ENCODE measurements at regions not wholly inside any gene's neighbourhood (a gene's known extent, or its start where the extent isn't known, plus 50 kb on each side); places are given as distances from the start of the nearest gene placed in this dataset.

GRCh38 chr14:41154143-41154807 is 452.4 kb upstream of the LRFN5 start:
- TF ChIP-seq ZNF331 (CRISPR knock-in tag; IDR thresholded peaks at IDR 0.05; ENCODE audit: low read depth), result no peak
- TF ChIP-seq POLR2AphosphoS5 (IDR thresholded peaks at IDR 0.05; ENCODE audit: low read depth), result no peak
- no peak for TF ChIP-seq EZH2phosphoT487 (IDR thresholded peaks at IDR 0.05; ENCODE audit: unreplicated experiment)
- no peak for TF ChIP-seq CTCF (conservative IDR thresholded peaks at IDR 0.05; ENCODE audit: low read depth in 2 of 2)
- TF ChIP-seq EZH2 (IDR thresholded peaks at IDR 0.05; ENCODE audit: low read depth, unreplicated experiment), result no peak
- no peak for TF ChIP-seq REST (IDR thresholded peaks at IDR 0.05; ENCODE audit: unreplicated experiment)
- no peak for TF ChIP-seq JUNB (IDR thresholded peaks at IDR 0.05; ENCODE audit: unreplicated experiment)

Measured in GM23338 (cell line).